ENCODE measurements at regions not wholly inside any gene's neighbourhood (a gene's known extent, or its start where the extent isn't known, plus 50 kb on each side); places are given as distances from the start of the nearest gene placed in this dataset.
A peak's percentile ranks its signal among the peaks of the same experiment; 100 is the strongest.

GRCh38 chr5:158569534-158569933 lies 530.2 kb downstream of the EBF1 start:
- H3K9me3 Mint-ChIP-seq, result peaks cover 18% of the 10 kb centered on the region
- POLR2A ChIA-PET, result no interaction called here
- H3K27me3 Mint-ChIP-seq (ENCODE audit: low read depth), result no peaks in the 10 kb centered on the region; the same call in 1 of the 2 replicates

GRCh38 chr5:158565017-158565789 lies 534.5 kb downstream of the EBF1 start:
- H3K27ac Mint-ChIP-seq, result no peak overlapping the region
- no peaks in the 10 kb centered on the region; the same call in 1 of the 2 replicates for H3K27me3 Mint-ChIP-seq (ENCODE audit: low read depth)
- ATAC-seq, result no peak
- peaks cover 6% of the 10 kb centered on the region; the same call in 1 of the 2 replicates for H3K36me3 Mint-ChIP-seq
- no peak for DNase-seq (ENCODE audit: low spot score)
- H3K4me1 Mint-ChIP-seq, result peaks cover 27% of the 10 kb centered on the region
- peaks cover 18% of the 10 kb centered on the region for H3K9me3 Mint-ChIP-seq
- TF ChIP-seq ETV6 (CRISPR knock-in tag; IDR thresholded peaks at IDR 0.05) (no peak), ZNF512 (CRISPR knock-in tag; IDR thresholded peaks at IDR 0.05; ENCODE audit: borderline replicate concordance) (no peak)
- ChIA-PET POLR2A (no interaction called here), CTCF (no interaction called here)
- H3K4me3 Mint-ChIP-seq, result no peak overlapping the region

More at GRCh38 chr5:158569534-158569933, 530.2 kb downstream of the EBF1 start:
- peak; percentile 95 for ATAC-seq
- H3K4me3 Mint-ChIP-seq, result no peak overlapping the region
- H3K4me1 Mint-ChIP-seq, result peaks cover 14% of the 10 kb centered on the region
- CTCF ChIA-PET, result interaction anchor here (1.0 kb wide), 1 partner anchor 32 kb away, joined by 3 read pairs; no protein-coding TSS in a partner anchor
- TF ChIP-seq TEAD1 (CRISPR knock-in tag; IDR thresholded peaks at IDR 0.05) (peak; percentile 87; the same call in 1 of the 2 replicates), FOXP4 (CRISPR knock-in tag; IDR thresholded peaks at IDR 0.05) (no peak), USF1 (CRISPR knock-in tag; IDR thresholded peaks at IDR 0.05) (no peak)
- peaks cover 6% of the 10 kb centered on the region; the same call in 1 of the 2 replicates for H3K36me3 Mint-ChIP-seq
- H3K27ac Mint-ChIP-seq, result no peak overlapping the region
- DNase-seq (ENCODE audit: low spot score), result peak; percentile 15

GRCh38 chr5:158563760-158564390 lies 535.8 kb downstream of the EBF1 start:
- Mint-ChIP-seq H3K4me3 (no peak overlapping the region), H3K27me3 (ENCODE audit: low read depth) (no peaks in the 10 kb centered on the region; the same call in 1 of the 2 replicates), H3K36me3 (peaks cover 3% of the 10 kb centered on the region; the same call in 1 of the 2 replicates), H3K4me1 (peaks cover 16% of the 10 kb centered on the region), H3K9me3 (peaks cover 9% of the 10 kb centered on the region), H3K27ac (no peak overlapping the region)
- peak; percentile 57; the same call in 1 of the 2 replicates for ATAC-seq
- no peak for DNase-seq (ENCODE audit: low spot score)
- ChIA-PET POLR2A (interaction anchor here (1.0 kb wide), 1 partner anchor 8 kb away, joined by 3 read pairs; no protein-coding TSS in a partner anchor), CTCF (interaction anchor here (0.5 kb wide), 1 partner anchor 26 kb away, joined by 3 read pairs; no protein-coding TSS in a partner anchor)
- no peak for TF ChIP-seq ZNF317 (CRISPR knock-in tag; IDR thresholded peaks at IDR 0.05; ENCODE audit: borderline replicate concordance, low read depth)

GRCh38 chr5:158561562-158562190 lies 538.0 kb downstream of the EBF1 start:
- no peaks in the 10 kb centered on the region for H3K36me3 Mint-ChIP-seq
- CTCF ChIA-PET, result no interaction called here
- TF ChIP-seq JUN (CRISPR knock-in tag; IDR thresholded peaks at IDR 0.05), result no peak
- TF ChIP-seq ARID4B (CRISPR knock-in tag; IDR thresholded peaks at IDR 0.05; ENCODE audit: borderline replicate concordance), result no peak
- TF ChIP-seq CTCF (IDR thresholded peaks at IDR 0.05), result no peak
- TF ChIP-seq CREM (CRISPR knock-in tag; IDR thresholded peaks at IDR 0.05), result no peak
- TF ChIP-seq FOXJ3 (CRISPR knock-in tag; IDR thresholded peaks at IDR 0.05; ENCODE audit: borderline replicate concordance), result no peak
- no peak for TF ChIP-seq ZNF219 (CRISPR knock-in tag; IDR thresholded peaks at IDR 0.05; ENCODE audit: borderline replicate concordance)

More at GRCh38 chr5:158561562-158562190, 538.0 kb downstream of the EBF1 start:
- H3K27ac Mint-ChIP-seq, result no peak overlapping the region
- H3K4me1 Mint-ChIP-seq, result peaks cover 16% of the 10 kb centered on the region
- POLR2A ChIA-PET, result no interaction called here
- DNase-seq (ENCODE audit: low spot score), result no peak
- ATAC-seq, result no peak
- H3K9me3 Mint-ChIP-seq, result no peaks in the 10 kb centered on the region; the same call in 1 of the 2 replicates
- H3K27me3 Mint-ChIP-seq (ENCODE audit: low read depth), result no peaks in the 10 kb centered on the region; the same call in 1 of the 2 replicates
- no peak overlapping the region for H3K4me3 Mint-ChIP-seq

Data from WTC11 (cell line).